Iris pigment epithelial cell (primary cell): ENCODE measurements at regions not wholly inside any gene's neighbourhood (a gene's known extent, or its start where the extent isn't known, plus 50 kb on each side); places are given as distances from the start of the nearest gene placed in this dataset.

Experiments used
- DNase-seq: peaks from one replicate; pipeline ENCODE4 v3.0.0-alpha.2; 2011; ENCODE audit warnings: low read depth

- DNase-seq = peak; percentile 32
Observed at GRCh38 chr12:39240587-39240986, 202.3 kb downstream of the KIF21A start.

- peak; percentile 34 for DNase-seq
Observed at GRCh38 chr12:39239490-39240486, 203.1 kb downstream of the KIF21A start.

GRCh38 chr12:39237004-39237403 is 205.9 kb downstream of the KIF21A start:
- DNase-seq = peak; percentile 96

GRCh38 chr12:39235990-39236767 is 206.7 kb downstream of the KIF21A start:
- peak; percentile 93 for DNase-seq

- DNase-seq = peak; percentile 90
Observed at GRCh38 chr12:39230086-39230485, 212.8 kb downstream of the KIF21A start.

- DNase-seq = no peak
Observed at GRCh38 chr12:39227218-39227617, 215.7 kb downstream of the KIF21A start.

- no peak for DNase-seq
Observed at GRCh38 chr12:39224971-39225370, 217.9 kb downstream of the KIF21A start.

- no peak for DNase-seq
Observed at GRCh38 chr12:39205969-39206368, 237.0 kb downstream of the KIF21A start.

GRCh38 chr12:39199351-39199750 is 243.6 kb downstream of the KIF21A start:
- peak; percentile 44 for DNase-seq

- no peak for DNase-seq
Observed at GRCh38 chr12:39188689-39189088, 254.2 kb downstream of the KIF21A start.

GRCh38 chr12:39186744-39187143 is 256.2 kb downstream of the KIF21A start:
- no peak for DNase-seq

- no peak for DNase-seq
Observed at GRCh38 chr12:39178837-39179236, 264.1 kb downstream of the KIF21A start.

GRCh38 chr12:39176356-39176755 is 266.6 kb downstream of the KIF21A start:
- no peak for DNase-seq

GRCh38 chr12:39173726-39174125 is 268.3 kb upstream of the CPNE8 start:
- DNase-seq = no peak

- DNase-seq = no peak
Observed at GRCh38 chr12:39165338-39165737, 259.9 kb upstream of the CPNE8 start.

GRCh38 chr12:39161465-39162085 is 256.2 kb upstream of the CPNE8 start:
- DNase-seq = no peak

GRCh38 chr12:39157696-39158342 is 252.4 kb upstream of the CPNE8 start:
- peak; percentile 3 for DNase-seq

GRCh38 chr12:39145175-39145999 is 240.0 kb upstream of the CPNE8 start:
- peak; percentile 28 for DNase-seq

- DNase-seq = no peak
Observed at GRCh38 chr12:39144613-39145061, 239.2 kb upstream of the CPNE8 start.

GRCh38 chr12:39138268-39138667 is 232.9 kb upstream of the CPNE8 start:
- DNase-seq = no peak

GRCh38 chr12:39127401-39127800 is 222.0 kb upstream of the CPNE8 start:
- peak; percentile 35 for DNase-seq
